Ishikawa (cell line): ENCODE measurements at regions not wholly inside any gene's neighbourhood (a gene's known extent, or its start where the extent isn't known, plus 50 kb on each side); places are given as distances from the start of the nearest gene placed in this dataset.

ENCODE experiments used
- CEBPB ChIP-seq: IDR thresholded peaks from 2 replicates; pipeline ENCODE4 v1.6.1; 2012
- CREB1 ChIP-seq: IDR thresholded peaks from 2 replicates; pipeline ENCODE4 v1.6.1; 2012; ENCODE audit warnings: low read depth
- EGR1 ChIP-seq: IDR thresholded peaks from 2 replicates; pipeline ENCODE4 v1.6.1; 2012
- EP300 ChIP-seq: IDR thresholded peaks from 2 replicates; pipeline ENCODE4 v1.6.1; 2012; ENCODE audit warnings: borderline replicate concordance
- FOXM1 ChIP-seq: IDR thresholded peaks from 2 replicates; pipeline ENCODE4 v1.6.1; 2012; ENCODE audit warnings: low read depth, borderline replicate concordance
- NFIC ChIP-seq: IDR thresholded peaks from 2 replicates; pipeline ENCODE4 v1.6.1; 2012
- RAD21 ChIP-seq: IDR thresholded peaks from 2 replicates; pipeline ENCODE4 v1.6.1; 2012; ENCODE audit warnings: low read depth
- TAF1 ChIP-seq: IDR thresholded peaks from 2 replicates; pipeline ENCODE4 v1.6.1; 2012; ENCODE audit warnings: low read depth, mild to moderate bottlenecking
- TCF12 ChIP-seq: IDR thresholded peaks from 2 replicates; pipeline ENCODE4 v1.6.1; 2012; ENCODE audit warnings: low read depth
- TEAD4 ChIP-seq: IDR thresholded peaks from 2 replicates; pipeline ENCODE4 v1.6.1; 2012
- USF1 ChIP-seq: IDR thresholded peaks from 2 replicates; pipeline ENCODE4 v1.6.1; 2012
- YY1 ChIP-seq: IDR thresholded peaks from 2 replicates; pipeline ENCODE4 v1.6.1; 2012; ENCODE audit warnings: low read depth
- ZBTB7A ChIP-seq: IDR thresholded peaks from 2 replicates; pipeline ENCODE4 v1.6.1; 2012; ENCODE audit warnings: low read depth
- TF ChIP-seq, protein P1 (sequence below): IDR thresholded peaks from 2 replicates; pipeline ENCODE4 v1.6.1; 2012
- TF ChIP-seq, protein P2 (sequence below): IDR thresholded peaks from 2 replicates; pipeline ENCODE4 v1.6.1; 2012; ENCODE audit warnings: low read depth, mild to moderate bottlenecking

DNA sequence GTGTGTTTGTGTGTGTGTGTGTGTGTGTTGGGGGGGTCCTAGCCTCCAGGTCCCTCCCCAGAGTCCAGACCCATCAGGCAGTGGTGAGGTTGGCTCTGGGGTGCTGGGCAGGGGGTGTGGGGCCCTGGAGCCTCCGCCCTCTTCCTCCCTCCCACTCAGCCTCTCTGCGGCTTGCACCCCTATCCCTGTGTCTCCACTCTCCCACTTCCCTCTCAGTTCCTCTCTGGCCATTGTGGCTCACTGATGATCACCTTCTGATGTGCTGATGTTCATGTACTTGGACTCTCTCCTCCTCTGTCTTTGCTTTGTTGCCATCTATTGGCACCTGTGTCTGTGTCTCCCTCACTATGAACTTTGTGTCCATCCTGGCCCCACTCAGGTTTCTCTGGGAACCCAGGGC lies 298.7 kb downstream of the ZEB1 start:
- no peak for TF ChIP-seq USF1
- TF ChIP-seq TAF1 = no peak
- no peak for TF ChIP-seq TEAD4
- no peak for TF ChIP-seq RAD21
- no peak for TF ChIP-seq ZBTB7A
- TF ChIP-seq CREB1 = no peak
- TF ChIP-seq, protein P1, sequence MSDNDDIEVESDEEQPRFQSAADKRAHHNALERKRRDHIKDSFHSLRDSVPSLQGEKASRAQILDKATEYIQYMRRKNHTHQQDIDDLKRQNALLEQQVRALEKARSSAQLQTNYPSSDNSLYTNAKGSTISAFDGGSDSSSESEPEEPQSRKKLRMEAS = no peak
- TF ChIP-seq, protein P2, sequence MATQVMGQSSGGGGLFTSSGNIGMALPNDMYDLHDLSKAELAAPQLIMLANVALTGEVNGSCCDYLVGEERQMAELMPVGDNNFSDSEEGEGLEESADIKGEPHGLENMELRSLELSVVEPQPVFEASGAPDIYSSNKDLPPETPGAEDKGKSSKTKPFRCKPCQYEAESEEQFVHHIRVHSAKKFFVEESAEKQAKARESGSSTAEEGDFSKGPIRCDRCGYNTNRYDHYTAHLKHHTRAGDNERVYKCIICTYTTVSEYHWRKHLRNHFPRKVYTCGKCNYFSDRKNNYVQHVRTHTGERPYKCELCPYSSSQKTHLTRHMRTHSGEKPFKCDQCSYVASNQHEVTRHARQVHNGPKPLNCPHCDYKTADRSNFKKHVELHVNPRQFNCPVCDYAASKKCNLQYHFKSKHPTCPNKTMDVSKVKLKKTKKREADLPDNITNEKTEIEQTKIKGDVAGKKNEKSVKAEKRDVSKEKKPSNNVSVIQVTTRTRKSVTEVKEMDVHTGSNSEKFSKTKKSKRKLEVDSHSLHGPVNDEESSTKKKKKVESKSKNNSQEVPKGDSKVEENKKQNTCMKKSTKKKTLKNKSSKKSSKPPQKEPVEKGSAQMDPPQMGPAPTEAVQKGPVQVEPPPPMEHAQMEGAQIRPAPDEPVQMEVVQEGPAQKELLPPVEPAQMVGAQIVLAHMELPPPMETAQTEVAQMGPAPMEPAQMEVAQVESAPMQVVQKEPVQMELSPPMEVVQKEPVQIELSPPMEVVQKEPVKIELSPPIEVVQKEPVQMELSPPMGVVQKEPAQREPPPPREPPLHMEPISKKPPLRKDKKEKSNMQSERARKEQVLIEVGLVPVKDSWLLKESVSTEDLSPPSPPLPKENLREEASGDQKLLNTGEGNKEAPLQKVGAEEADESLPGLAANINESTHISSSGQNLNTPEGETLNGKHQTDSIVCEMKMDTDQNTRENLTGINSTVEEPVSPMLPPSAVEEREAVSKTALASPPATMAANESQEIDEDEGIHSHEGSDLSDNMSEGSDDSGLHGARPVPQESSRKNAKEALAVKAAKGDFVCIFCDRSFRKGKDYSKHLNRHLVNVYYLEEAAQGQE = no peak
- TF ChIP-seq CEBPB = no peak
- TF ChIP-seq NFIC = no peak
- TF ChIP-seq TCF12 = no peak
- TF ChIP-seq YY1 = no peak
- TF ChIP-seq FOXM1 = no peak
- no peak for TF ChIP-seq EP300
- no peak for TF ChIP-seq EGR1

GRCh38 chr10:31617133-31617532 lies 298.1 kb downstream of the ZEB1 start:
- TF ChIP-seq USF1 = no peak
- no peak for TF ChIP-seq TEAD4
- no peak for TF ChIP-seq EP300

GRCh38 chr10:31615129-31615528 lies 296.1 kb downstream of the ZEB1 start:
- TF ChIP-seq YY1 (no peak), CREB1 (no peak), TAF1 (no peak), TEAD4 (no peak), FOXM1 (no peak), USF1 (no peak), NFIC (no peak), RAD21 (no peak), CEBPB (no peak), ZBTB7A (no peak), TCF12 (no peak), EP300 (no peak), EGR1 (no peak)
- TF ChIP-seq, protein P1 = no peak
- TF ChIP-seq, protein P2 = no peak

GRCh38 chr10:31614611-31615010 lies 295.6 kb downstream of the ZEB1 start:
- TF ChIP-seq ZBTB7A = no peak
- no peak for TF ChIP-seq NFIC
- no peak for TF ChIP-seq EGR1

DNA sequence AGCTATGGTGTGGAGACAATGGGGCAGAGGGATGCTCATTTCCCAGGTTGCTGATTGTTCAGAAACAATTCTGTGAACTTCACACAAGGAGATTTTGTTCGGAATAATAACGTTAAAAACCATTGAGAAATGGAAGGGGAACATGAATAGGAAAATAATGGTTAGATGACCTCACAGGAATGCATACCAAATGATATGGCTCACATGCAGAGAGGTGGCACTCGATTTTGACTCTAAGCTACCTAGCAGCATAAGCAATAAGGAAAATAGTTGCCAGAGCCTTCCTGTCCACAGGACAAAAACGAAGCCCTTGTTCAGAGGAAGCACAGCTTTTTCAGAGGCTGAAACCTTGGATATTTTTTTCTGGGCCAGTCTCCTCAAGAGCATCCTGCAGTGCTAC lies 293.1 kb downstream of the ZEB1 start:
- TF ChIP-seq NFIC (no peak), CREB1 (no peak), CEBPB (no peak), TCF12 (no peak), USF1 (no peak)
- TF ChIP-seq, protein P1 = no peak

- TF ChIP-seq NFIC = no peak
- no peak for TF ChIP-seq EGR1
- no peak for TF ChIP-seq TAF1
- no peak for TF ChIP-seq USF1
- no peak for TF ChIP-seq TCF12
- TF ChIP-seq FOXM1 = no peak
- TF ChIP-seq, protein P1 = no peak
- TF ChIP-seq RAD21 = no peak
- no peak for TF ChIP-seq TEAD4
- TF ChIP-seq EP300 = no peak
- no peak for TF ChIP-seq CREB1
- TF ChIP-seq YY1 = no peak
- TF ChIP-seq, protein P2 = no peak
- TF ChIP-seq CEBPB = no peak
- TF ChIP-seq ZBTB7A = no peak
Observed at GRCh38 chr10:31611161-31611560, 292.1 kb downstream of the ZEB1 start.
